ENCODE measurements at regions not wholly inside any gene's neighbourhood (a gene's known extent, or its start where the extent isn't known, plus 50 kb on each side); places are given as distances from the start of the nearest gene placed in this dataset.

- TF ChIP-seq CTCF (conservative IDR thresholded peaks at IDR 0.05) (no peak), ZFX (IDR thresholded peaks at IDR 0.05) (no peak)
These were observed 442.7 kb downstream of the PID1 start for GRCh38 chr2:228828397-228828796.

Data from C4-2B (cell line).